Aorta (tissue), 5 donors: ENCODE measurements at regions not wholly inside any gene's neighbourhood (a gene's known extent, or its start where the extent isn't known, plus 50 kb on each side); places are given as distances from the start of the nearest gene placed in this dataset.

Source experiments
- ATAC-seq: fragments of 200-7000 bp; cut with Tn5 transposase; one replicate; pipeline ENCODE4 v1.9.1; 2022; ENCODE audit warnings: moderate library complexity; ENCODE audit not compliant: low FRiP score
- DNase-seq, 2 donors: peaks; one replicate each; pipeline ENCODE4 v3.0.0-alpha.2; 2020
- H3K27ac ChIP-seq, 2 donors: one replicate each; pipeline ENCODE4 v1.5.1; 2013; ENCODE audit warnings: low read length in 2 of 2, mild to moderate bottlenecking in 2 of 2, moderate library complexity in 2 of 2, control low read depth in 1 of 2, inconsistent platforms in 1 of 2, low read depth in 1 of 2
- H3K27me3 ChIP-seq, 2 donors: one replicate each; pipeline ENCODE4 v1.6.1; 2013; ENCODE audit warnings: control low read depth in 1 of 2, low read length in 1 of 2, mild to moderate bottlenecking in 1 of 2, moderate library complexity in 1 of 2; ENCODE audit not compliant: insufficient read depth in 2 of 2, control insufficient read depth in 1 of 2
- H3K36me3 ChIP-seq, 2 donors: one replicate each; pipeline ENCODE4 v1.6.1; 2013; ENCODE audit warnings: control low read depth in 1 of 2, low read length in 1 of 2, mild to moderate bottlenecking in 1 of 2; ENCODE audit not compliant: insufficient read depth in 2 of 2, control insufficient read depth in 1 of 2
- H3K4me1 ChIP-seq, 2 donors: one replicate each; pipeline ENCODE4 v1.6.1; 2013; ENCODE audit warnings: low read length in 2 of 2, control low read depth in 1 of 2, mild to moderate bottlenecking in 1 of 2, moderate library complexity in 1 of 2; ENCODE audit not compliant: insufficient read depth in 2 of 2, control insufficient read depth in 1 of 2
- H3K4me3 ChIP-seq, 2 donors: one replicate each; pipeline ENCODE4 v1.5.1; 2013; ENCODE audit warnings: low read length in 2 of 2, control low read depth in 1 of 2, mild to moderate bottlenecking in 1 of 2
- H3K9me3 ChIP-seq: one replicate; pipeline ENCODE4 v1.6.1; 2013; ENCODE audit warnings: mild to moderate bottlenecking, low read length; ENCODE audit not compliant: control insufficient read depth
- WGBS, 2 donors: extraction: QIAGEN DNeasy Blood & Tissue Kit; methylation state at CpG; one replicate each; pipeline ENCODE4 v1.1.7; 2013; 5-methylcytosine and 5-hydroxymethylcytosine counted together
- intact Hi-C, 2 donors: fragments of 100-400 bp; cut with DNase I; formaldehyde crosslinking; loops; one replicate each; pipeline versions ENCODE4 v1.14.2 to v1.15.0; 2022
- donor health status: healthy with polysubstance abuse.
- donor health status: Bipolar disorder and iron deficiency.
- donor health status: DM: no; HTN: no; CAD: no.
- donor health status: DM: no; HTN: no; CAD: no.
- donor health status: DM: yes; HTN: yes; CAD: no.

- intact Hi-C loops: no loop called here
- Histone ChIP-seq H3K9me3 (no peaks in the 10 kb centered on the region), H3K27ac (no peak overlapping the region), H3K27me3 (no peaks in the 10 kb centered on the region), H3K4me1 (no peaks in the 10 kb centered on the region), H3K4me3 (no peak overlapping the region), H3K36me3 (no peaks in the 10 kb centered on the region)
- 59 to 62% methylated on average over 7 of the region's 7 CpGs for WGBS, 2 donors
- ATAC-seq: peak; percentile 69
- DNase-seq: peak; percentile 83 to 87
Observed at GRCh38 chr10:62582804-62583208, 208.6 kb downstream of the ZNF365 start.

- no peak overlapping the region for H3K4me3 ChIP-seq
- 86 to 88% methylated on average over 3 of the region's 3 CpGs for WGBS, 2 donors
- H3K36me3 ChIP-seq: no peaks in the 10 kb centered on the region
- ATAC-seq (no peak), DNase-seq (no peak)
- no peaks in the 10 kb centered on the region for H3K27me3 ChIP-seq
- no peak overlapping the region for H3K27ac ChIP-seq
- intact Hi-C loops: no loop called here
- no peaks in the 10 kb centered on the region for H3K9me3 ChIP-seq
- no peaks in the 10 kb centered on the region for H3K4me1 ChIP-seq
Observed at GRCh38 chr10:62583876-62584615, 209.9 kb downstream of the ZNF365 start.

- Histone ChIP-seq H3K27me3 (no peaks in the 10 kb centered on the region), H3K36me3 (no peaks in the 10 kb centered on the region), H3K27ac (no peak overlapping the region), H3K9me3 (no peaks in the 10 kb centered on the region), H3K4me1 (no peaks in the 10 kb centered on the region), H3K4me3 (no peak overlapping the region)
- 80 to 83% methylated on average over 2 of the region's 2 CpGs for WGBS, 2 donors
- intact Hi-C loops: no loop called here
- no peak for DNase-seq
- ATAC-seq: no peak
Observed at GRCh38 chr10:62584731-62585130, 210.6 kb downstream of the ZNF365 start.

- H3K4me3 ChIP-seq: no peak overlapping the region
Observed at GRCh38 chr10:62585211-62585775, 211.1 kb downstream of the ZNF365 start.

GRCh38 chr10:62587011-62587410, 212.8 kb downstream of the ZNF365 start:
- H3K9me3 ChIP-seq: no peaks in the 10 kb centered on the region
- no peaks in the 10 kb centered on the region for H3K36me3 ChIP-seq
- no peak overlapping the region for H3K4me3 ChIP-seq
- intact Hi-C loops: no loop called here
- H3K27me3 ChIP-seq: no peaks in the 10 kb centered on the region
- no peak for DNase-seq
- no peak for ATAC-seq
- H3K4me1 ChIP-seq: no peaks in the 10 kb centered on the region
- no peak overlapping the region for H3K27ac ChIP-seq

More at GRCh38 chr10:62585211-62585775, 211.1 kb downstream of the ZNF365 start:
- ATAC-seq: no peak
- H3K4me1 ChIP-seq: no peaks in the 10 kb centered on the region
- H3K27me3 ChIP-seq: no peaks in the 10 kb centered on the region
- intact Hi-C loops: no loop called here
- no peak for DNase-seq
- WGBS, 2 donors: 61 to 69% methylated on average over 6 of the region's 6 CpGs
- H3K9me3 ChIP-seq: no peaks in the 10 kb centered on the region
- H3K36me3 ChIP-seq: no peaks in the 10 kb centered on the region
- H3K27ac ChIP-seq: no peak overlapping the region

- H3K36me3 ChIP-seq: no peaks in the 10 kb centered on the region
- ATAC-seq (no peak), DNase-seq (no peak)
- WGBS, 2 donors: 92 to 95% methylated on average over 1 to 2 of the region's 2 CpGs
- H3K27me3 ChIP-seq: no peaks in the 10 kb centered on the region
- H3K9me3 ChIP-seq: no peaks in the 10 kb centered on the region
- no peak overlapping the region for H3K27ac ChIP-seq
- no peak overlapping the region for H3K4me3 ChIP-seq
- no peaks in the 10 kb centered on the region for H3K4me1 ChIP-seq
- intact Hi-C loops: no loop called here
Observed at GRCh38 chr10:62588116-62588515, 213.9 kb downstream of the ZNF365 start.

GRCh38 chr10:62589689-62590088, 214.8 kb upstream of the ADO start:
- no peaks in the 10 kb centered on the region for H3K27me3 ChIP-seq

GRCh38 chr10:62590306-62590705, 214.2 kb upstream of the ADO start:
- DNase-seq (no peak), ATAC-seq (no peak)
- WGBS, 2 donors: 88 to 90% methylated on average over 3 of the region's 3 CpGs
- Histone ChIP-seq H3K27me3 (no peaks in the 10 kb centered on the region), H3K27ac (no peak overlapping the region), H3K9me3 (no peaks in the 10 kb centered on the region), H3K36me3 (no peaks in the 10 kb centered on the region), H3K4me1 (no peaks in the 10 kb centered on the region), H3K4me3 (no peak overlapping the region)
- intact Hi-C loops: loop anchor here (5.0 to 10.0 kb wide), 2 partner anchors 494 to 567 kb away; no protein-coding TSS in a partner anchor

More at GRCh38 chr10:62589689-62590088, 214.8 kb upstream of the ADO start:
- ATAC-seq (no peak), DNase-seq (no peak)
- H3K4me3 ChIP-seq: no peak overlapping the region
- intact Hi-C loops: loop anchor here (5.0 to 10.0 kb wide), 2 partner anchors 495 to 568 kb away; no protein-coding TSS in a partner anchor
- WGBS, 2 donors: 46 to 50% methylated on average over 2 of the region's 2 CpGs
- no peaks in the 10 kb centered on the region for H3K36me3 ChIP-seq
- H3K27ac ChIP-seq: no peak overlapping the region
- H3K4me1 ChIP-seq: no peaks in the 10 kb centered on the region
- H3K9me3 ChIP-seq: no peaks in the 10 kb centered on the region

GRCh38 chr10:62594093-62594520, 210.4 kb upstream of the ADO start:
- peak; percentile 82 for ATAC-seq
- Histone ChIP-seq H3K4me1 (no peaks in the 10 kb centered on the region), H3K36me3 (no peaks in the 10 kb centered on the region), H3K9me3 (no peaks in the 10 kb centered on the region), H3K4me3 (no peak overlapping the region), H3K27ac (no peak overlapping the region), H3K27me3 (no peaks in the 10 kb centered on the region)
- intact Hi-C loops: loop anchor here (2.0 to 10.0 kb wide), 3 partner anchors 491 to 565 kb away; no protein-coding TSS in a partner anchor
- 55% methylated on average over 3 of the region's 3 CpGs for WGBS, 2 donors
- DNase-seq: peak; percentile 61 to 81
